ENCODE measurements at regions not wholly inside any gene's neighbourhood (a gene's known extent, or its start where the extent isn't known, plus 50 kb on each side); places are given as distances from the start of the nearest gene placed in this dataset.

GRCh38 chr4:115678425-115678941 lies 565.1 kb upstream of the NDST4 start:
- H3K27me3 Mint-ChIP-seq: no peaks in the 10 kb centered on the region
- ATAC-seq (no peak), DNase-seq (no peak)
- H3K36me3 Mint-ChIP-seq (ENCODE audit: low read depth): no peaks in the 10 kb centered on the region
- H3K4me3 Mint-ChIP-seq: no peak overlapping the region
- H3K9me3 ChIP-seq (ENCODE audit: control insufficient read depth, low read length, poor library complexity, severe bottlenecking): no peaks in the 10 kb centered on the region
- H3K4me1 Mint-ChIP-seq: no peaks in the 10 kb centered on the region
- no peak overlapping the region for H3K27ac Mint-ChIP-seq

GRCh38 chr4:115675719-115676118 lies 562.3 kb upstream of the NDST4 start:
- no peak for ATAC-seq
- H3K36me3 Mint-ChIP-seq (ENCODE audit: low read depth): no peaks in the 10 kb centered on the region
- H3K27ac Mint-ChIP-seq: no peak overlapping the region
- H3K4me1 Mint-ChIP-seq: no peaks in the 10 kb centered on the region
- H3K4me3 Mint-ChIP-seq: no peak overlapping the region
- H3K9me3 ChIP-seq (ENCODE audit: control insufficient read depth, low read length, poor library complexity, severe bottlenecking): no peaks in the 10 kb centered on the region
- DNase-seq: no peak
- H3K27me3 Mint-ChIP-seq: no peaks in the 10 kb centered on the region

- ATAC-seq (no peak), DNase-seq (no peak)
- Mint-ChIP-seq H3K27ac (no peak overlapping the region), H3K4me3 (no peak overlapping the region), H3K4me1 (no peaks in the 10 kb centered on the region), H3K36me3 (ENCODE audit: low read depth) (no peaks in the 10 kb centered on the region), H3K27me3 (no peaks in the 10 kb centered on the region)
- no peaks in the 10 kb centered on the region for H3K9me3 ChIP-seq (ENCODE audit: control insufficient read depth, low read length, poor library complexity, severe bottlenecking)
Observed at GRCh38 chr4:115674485-115674884, 561.1 kb upstream of the NDST4 start.

GRCh38 chr4:115671581-115671980 lies 558.2 kb upstream of the NDST4 start:
- Mint-ChIP-seq H3K4me3 (no peak overlapping the region), H3K27me3 (no peaks in the 10 kb centered on the region), H3K27ac (no peak overlapping the region), H3K36me3 (ENCODE audit: low read depth) (no peaks in the 10 kb centered on the region), H3K4me1 (no peaks in the 10 kb centered on the region)
- no peak for DNase-seq
- no peaks in the 10 kb centered on the region for H3K9me3 ChIP-seq (ENCODE audit: control insufficient read depth, low read length, poor library complexity, severe bottlenecking)
- ATAC-seq: no peak

- ATAC-seq: no peak
- H3K4me3 Mint-ChIP-seq: no peak overlapping the region
Observed at GRCh38 chr4:115670930-115671329, 557.5 kb upstream of the NDST4 start.

GRCh38 chr4:115668396-115668795 lies 555.0 kb upstream of the NDST4 start:
- Mint-ChIP-seq H3K36me3 (ENCODE audit: low read depth) (no peaks in the 10 kb centered on the region), H3K27me3 (no peaks in the 10 kb centered on the region), H3K4me3 (no peak overlapping the region), H3K27ac (no peak overlapping the region), H3K4me1 (no peaks in the 10 kb centered on the region)
- no peaks in the 10 kb centered on the region for H3K9me3 ChIP-seq (ENCODE audit: control insufficient read depth, low read length, poor library complexity, severe bottlenecking)
- ATAC-seq (no peak), DNase-seq (no peak)

More at GRCh38 chr4:115670930-115671329, 557.5 kb upstream of the NDST4 start:
- Mint-ChIP-seq H3K27me3 (no peaks in the 10 kb centered on the region), H3K36me3 (ENCODE audit: low read depth) (no peaks in the 10 kb centered on the region), H3K4me1 (no peaks in the 10 kb centered on the region), H3K27ac (no peak overlapping the region)
- H3K9me3 ChIP-seq (ENCODE audit: control insufficient read depth, low read length, poor library complexity, severe bottlenecking): no peaks in the 10 kb centered on the region
- DNase-seq: no peak

- ATAC-seq: no peak
- Mint-ChIP-seq H3K27me3 (no peaks in the 10 kb centered on the region), H3K36me3 (ENCODE audit: low read depth) (no peaks in the 10 kb centered on the region), H3K4me3 (no peak overlapping the region), H3K4me1 (no peaks in the 10 kb centered on the region), H3K27ac (no peak overlapping the region)
- no peak for DNase-seq
- no peaks in the 10 kb centered on the region for H3K9me3 ChIP-seq (ENCODE audit: control insufficient read depth, low read length, poor library complexity, severe bottlenecking)
Observed at GRCh38 chr4:115664285-115664684, 550.9 kb upstream of the NDST4 start.

- no peaks in the 10 kb centered on the region for H3K4me1 Mint-ChIP-seq
- no peaks in the 10 kb centered on the region for H3K36me3 Mint-ChIP-seq (ENCODE audit: low read depth)
- DNase-seq (no peak), ATAC-seq (no peak)
- no peak overlapping the region for H3K4me3 Mint-ChIP-seq
- H3K27ac Mint-ChIP-seq: no peak overlapping the region
- no peaks in the 10 kb centered on the region for H3K9me3 ChIP-seq (ENCODE audit: control insufficient read depth, low read length, poor library complexity, severe bottlenecking)
- no peaks in the 10 kb centered on the region for H3K27me3 Mint-ChIP-seq
Observed at GRCh38 chr4:115660465-115660864, 547.0 kb upstream of the NDST4 start.

GRCh38 chr4:115657991-115658650 lies 544.7 kb upstream of the NDST4 start:
- no peaks in the 10 kb centered on the region for H3K9me3 ChIP-seq (ENCODE audit: control insufficient read depth, low read length, poor library complexity, severe bottlenecking)
- Mint-ChIP-seq H3K27me3 (no peaks in the 10 kb centered on the region), H3K4me3 (no peak overlapping the region), H3K4me1 (no peaks in the 10 kb centered on the region), H3K36me3 (ENCODE audit: low read depth) (no peaks in the 10 kb centered on the region), H3K27ac (no peak overlapping the region)
- ATAC-seq (no peak), DNase-seq (no peak)

- Mint-ChIP-seq H3K27ac (no peak overlapping the region), H3K27me3 (no peaks in the 10 kb centered on the region), H3K4me1 (no peaks in the 10 kb centered on the region), H3K36me3 (ENCODE audit: low read depth) (no peaks in the 10 kb centered on the region), H3K4me3 (no peak overlapping the region)
- ATAC-seq (no peak), DNase-seq (no peak)
- no peaks in the 10 kb centered on the region for H3K9me3 ChIP-seq (ENCODE audit: control insufficient read depth, low read length, poor library complexity, severe bottlenecking)
Observed at GRCh38 chr4:115655626-115656025, 542.2 kb upstream of the NDST4 start.

- Mint-ChIP-seq H3K4me1 (no peaks in the 10 kb centered on the region), H3K36me3 (ENCODE audit: low read depth) (no peaks in the 10 kb centered on the region), H3K4me3 (no peak overlapping the region), H3K27ac (no peak overlapping the region), H3K27me3 (no peaks in the 10 kb centered on the region)
- no peaks in the 10 kb centered on the region for H3K9me3 ChIP-seq (ENCODE audit: control insufficient read depth, low read length, poor library complexity, severe bottlenecking)
- ATAC-seq (no peak), DNase-seq (no peak)
Observed at GRCh38 chr4:115648786-115649185, 535.4 kb upstream of the NDST4 start.

- DNase-seq (no peak), ATAC-seq (no peak)
- H3K4me3 Mint-ChIP-seq: no peak overlapping the region
- no peaks in the 10 kb centered on the region for H3K9me3 ChIP-seq (ENCODE audit: control insufficient read depth, low read length, poor library complexity, severe bottlenecking)
- no peaks in the 10 kb centered on the region for H3K27me3 Mint-ChIP-seq
- no peaks in the 10 kb centered on the region for H3K36me3 Mint-ChIP-seq (ENCODE audit: low read depth)
- no peaks in the 10 kb centered on the region for H3K4me1 Mint-ChIP-seq
- no peak overlapping the region for H3K27ac Mint-ChIP-seq
Observed at GRCh38 chr4:115629270-115629669, 515.9 kb upstream of the NDST4 start.

- no peaks in the 10 kb centered on the region for H3K36me3 Mint-ChIP-seq (ENCODE audit: low read depth)
- H3K4me1 Mint-ChIP-seq: no peaks in the 10 kb centered on the region
- H3K27me3 Mint-ChIP-seq: no peaks in the 10 kb centered on the region
- ATAC-seq: no peak
- DNase-seq: no peak
- no peak overlapping the region for H3K27ac Mint-ChIP-seq
- no peaks in the 10 kb centered on the region for H3K9me3 ChIP-seq (ENCODE audit: control insufficient read depth, low read length, poor library complexity, severe bottlenecking)
- H3K4me3 Mint-ChIP-seq: no peak overlapping the region
Observed at GRCh38 chr4:115609631-115610030, 496.2 kb upstream of the NDST4 start.

- no peak for DNase-seq
Observed at GRCh38 chr4:115607311-115607710, 493.9 kb upstream of the NDST4 start.

More at GRCh38 chr4:115607311-115607710, 493.9 kb upstream of the NDST4 start:
- no peak for ATAC-seq
- no peaks in the 10 kb centered on the region for H3K9me3 ChIP-seq (ENCODE audit: control insufficient read depth, low read length, poor library complexity, severe bottlenecking)
- Mint-ChIP-seq H3K4me3 (no peak overlapping the region), H3K4me1 (no peaks in the 10 kb centered on the region), H3K27me3 (no peaks in the 10 kb centered on the region), H3K36me3 (ENCODE audit: low read depth) (no peaks in the 10 kb centered on the region), H3K27ac (no peak overlapping the region)

Data from T-helper 17 cell (primary cell).